HG03060 (cell line): ENCODE measurements at regions not wholly inside any gene's neighbourhood (a gene's known extent, or its start where the extent isn't known, plus 50 kb on each side); places are given as distances from the start of the nearest gene placed in this dataset.

Source experiments
- ATAC-seq: cut with Tn5 transposase; IDR thresholded peaks from one replicate; pipeline ENCODE4 v1.9.1; 2021; ENCODE audit warnings: low read depth, moderate number of reproducible peaks; ENCODE audit not compliant: unreplicated experiment

DNA sequence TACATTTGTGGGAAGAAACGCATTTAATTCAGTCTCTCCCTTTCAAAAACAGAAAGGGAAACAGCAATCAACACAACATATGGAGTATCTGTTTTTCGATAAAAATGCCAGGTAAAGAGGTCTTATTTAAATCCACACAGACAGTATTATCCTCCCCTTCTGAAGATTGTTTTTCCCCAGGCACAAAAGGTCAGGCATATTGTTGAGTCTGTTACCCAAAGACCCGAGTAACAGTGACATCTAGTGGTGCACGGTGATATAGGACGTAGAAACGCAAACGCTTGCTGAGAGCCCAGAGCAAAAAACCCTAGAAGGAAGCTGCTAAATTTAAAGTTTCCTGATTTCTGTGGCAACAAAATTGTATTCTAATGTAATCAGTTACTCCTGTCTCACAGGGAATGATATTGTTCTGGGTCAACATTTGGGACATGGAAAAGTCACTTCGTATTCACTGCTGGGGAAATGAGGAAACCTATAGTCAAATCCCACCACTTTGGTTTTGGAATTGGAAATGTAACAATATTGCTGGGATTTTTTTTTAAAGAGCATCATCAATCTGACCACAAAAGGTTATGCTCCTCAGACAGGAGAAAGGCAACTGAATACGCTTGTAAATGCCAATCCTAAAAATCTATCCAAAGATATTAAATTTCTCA, 312.7 kb upstream of the CCDC54 start:
- peak; percentile 85 for ATAC-seq

DNA sequence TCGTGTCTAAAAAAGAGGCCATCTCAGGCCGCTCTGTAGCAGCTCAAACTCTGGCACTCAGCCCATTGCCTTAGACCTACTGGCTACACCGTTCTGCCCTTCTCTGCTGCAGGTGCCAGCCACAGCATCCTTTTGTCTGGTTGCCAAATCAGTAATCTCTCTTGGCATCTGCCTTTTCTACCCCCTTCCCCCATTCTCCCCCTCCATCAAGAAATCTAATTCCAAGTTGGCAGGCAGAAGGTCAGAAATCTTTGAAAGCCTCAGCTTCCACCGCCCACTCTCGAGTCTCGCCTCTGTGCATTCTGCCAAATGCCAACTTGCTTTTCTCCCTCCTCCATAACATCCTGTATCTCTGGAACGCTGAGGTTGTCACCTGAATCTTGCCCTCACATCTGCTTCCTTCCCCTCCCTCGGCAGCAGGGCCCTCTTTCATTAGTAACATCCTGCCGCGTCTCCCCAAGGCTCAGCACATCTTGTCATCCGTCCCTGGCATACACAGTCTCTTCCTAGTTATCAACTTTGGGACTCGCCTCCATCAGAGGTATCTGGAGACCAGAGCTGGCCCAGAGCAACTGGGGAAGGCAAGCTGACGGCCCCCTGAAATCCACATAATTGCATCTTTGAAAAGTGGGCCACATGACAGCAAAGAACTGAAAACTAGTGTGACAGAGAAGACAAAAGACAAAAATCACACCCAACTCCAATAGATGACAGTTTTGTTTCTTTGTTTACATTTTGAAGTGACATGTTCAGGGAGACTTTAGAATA, 312.0 kb upstream of the CCDC54 start:
- ATAC-seq = no peak

- no peak for ATAC-seq
Observed at GRCh38 chr3:107067421-107067820, 309.8 kb upstream of the CCDC54 start.

- no peak for ATAC-seq
Observed at GRCh38 chr3:107068980-107069379, 308.3 kb upstream of the CCDC54 start.

DNA sequence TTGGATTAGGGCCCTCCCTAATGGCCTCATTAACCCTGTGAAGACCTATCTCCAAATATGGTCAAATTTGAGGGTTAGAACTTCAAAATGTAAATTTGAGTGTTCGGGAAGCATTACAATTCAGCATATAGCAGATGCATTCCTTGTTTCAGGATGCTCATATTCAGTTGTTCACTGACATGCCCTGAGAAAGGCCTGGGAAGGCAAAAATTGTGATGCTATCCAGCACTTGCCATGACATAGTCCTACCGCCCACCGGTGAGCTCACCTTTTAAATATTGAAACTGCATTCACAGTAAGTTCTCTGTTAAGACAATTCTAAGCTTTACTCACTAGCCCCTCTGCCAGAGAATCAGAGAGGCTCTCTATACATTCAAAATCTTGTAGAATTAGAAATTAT, 300.3 kb upstream of the CCDC54 start:
- no peak for ATAC-seq

DNA sequence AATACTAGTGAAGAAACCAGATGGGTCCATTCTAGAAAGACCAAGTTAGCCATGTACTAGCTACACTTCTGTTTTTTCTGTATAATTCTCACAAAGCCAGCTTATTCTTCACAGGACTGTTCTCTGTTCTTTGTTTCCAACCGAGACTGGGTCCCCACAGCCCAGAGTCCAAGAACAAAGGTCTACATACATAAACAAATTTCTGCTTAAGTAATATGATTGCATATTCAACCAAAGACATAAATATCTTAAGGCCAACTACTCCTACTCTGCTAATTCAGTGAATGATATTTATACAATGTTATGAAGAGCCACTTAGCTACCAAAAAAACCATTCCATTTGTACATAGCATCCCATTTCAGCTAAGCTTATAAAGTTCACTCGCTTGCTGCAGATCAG, 299.8 kb upstream of the CCDC54 start:
- ATAC-seq = no peak

- ATAC-seq = no peak
Observed at GRCh38 chr3:107082527-107082926, 294.7 kb upstream of the CCDC54 start.

- ATAC-seq = no peak
Observed at GRCh38 chr3:107085261-107085660, 292.0 kb upstream of the CCDC54 start.

- no peak for ATAC-seq
Observed at GRCh38 chr3:107092121-107092520, 285.1 kb upstream of the CCDC54 start.

DNA sequence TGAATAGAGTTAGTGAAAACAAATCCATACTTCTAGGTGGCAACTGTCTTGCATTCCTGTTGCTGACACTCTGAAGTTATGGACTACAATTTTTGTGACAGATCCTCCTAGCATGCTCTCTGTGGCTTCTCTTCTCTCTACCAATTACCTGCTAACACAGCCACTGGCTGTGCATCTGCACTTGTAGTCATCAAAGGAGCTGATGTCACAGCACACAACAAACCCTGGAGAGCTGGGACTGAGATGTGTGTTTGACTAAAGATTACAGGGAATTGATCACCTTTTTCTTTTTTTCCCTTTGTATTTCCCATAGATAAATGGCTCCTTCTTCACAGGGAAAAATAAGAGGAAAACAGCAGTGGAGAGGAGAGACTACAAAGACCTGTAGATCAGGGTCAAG, 278.4 kb upstream of the CCDC54 start:
- ATAC-seq = no peak

- no peak for ATAC-seq
Observed at GRCh38 chr3:107100137-107100536, 277.1 kb upstream of the CCDC54 start.

DNA sequence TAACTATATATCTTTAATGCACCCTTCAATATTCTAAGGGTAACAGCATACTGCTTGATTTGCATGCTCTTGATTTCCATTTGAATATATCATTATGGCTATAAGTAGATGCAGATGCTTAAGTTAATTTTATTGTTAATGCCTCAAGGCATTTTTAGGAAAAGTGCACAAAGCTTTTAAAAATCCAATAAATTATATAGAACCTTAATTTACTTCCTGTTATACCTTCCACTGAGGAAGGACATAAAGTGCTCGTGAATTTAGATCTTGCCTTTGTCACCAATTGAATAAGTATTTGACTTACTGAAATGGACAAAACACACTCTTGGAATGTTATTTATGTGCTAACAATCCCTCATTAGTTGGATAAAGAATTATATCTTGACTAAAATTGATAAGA, 276.7 kb upstream of the CCDC54 start:
- no peak for ATAC-seq

DNA sequence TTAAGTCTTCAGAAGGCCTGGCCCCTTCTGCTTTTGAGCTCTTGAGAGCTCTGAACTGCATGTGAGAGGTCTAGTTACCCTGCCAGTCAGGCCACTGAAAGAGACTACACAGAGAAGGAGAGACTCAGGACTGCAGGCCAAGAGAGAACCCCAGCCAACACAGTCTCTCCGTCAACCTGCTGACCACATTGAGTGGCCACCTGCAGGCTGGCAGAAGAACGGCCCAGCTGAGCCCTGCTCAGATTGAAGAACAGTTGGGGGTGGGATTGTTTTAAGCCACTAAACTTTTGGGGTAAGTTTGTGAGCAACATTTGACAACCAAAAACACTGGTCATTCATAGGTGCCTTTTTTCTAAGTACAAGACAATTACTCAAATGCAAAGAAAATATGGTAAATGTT, 273.5 kb upstream of the CCDC54 start:
- ATAC-seq = no peak

GRCh38 chr3:107106316-107106715, 270.9 kb upstream of the CCDC54 start:
- ATAC-seq = no peak

DNA sequence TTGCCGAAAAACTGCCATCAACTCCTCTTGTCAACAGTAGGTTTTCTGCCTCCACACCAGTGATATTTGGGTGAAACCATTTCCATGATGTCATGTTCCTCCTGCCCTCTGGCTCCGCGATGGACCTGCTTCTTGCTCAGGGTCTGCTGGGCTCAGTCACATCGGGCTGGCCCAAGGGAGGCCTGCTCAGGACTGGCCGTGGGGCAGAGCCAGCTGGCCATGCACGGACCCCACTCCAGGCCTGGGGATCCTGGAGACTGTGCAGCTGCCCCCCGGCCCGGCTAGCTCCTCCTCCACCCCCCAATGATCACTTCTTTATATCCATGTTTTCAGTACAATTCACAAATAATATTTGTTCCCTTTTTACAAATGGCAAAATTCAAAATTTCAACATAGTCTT, 270.3 kb upstream of the CCDC54 start:
- ATAC-seq = no peak

- ATAC-seq = no peak
Observed at GRCh38 chr3:107110596-107111305, 266.5 kb upstream of the CCDC54 start.

DNA sequence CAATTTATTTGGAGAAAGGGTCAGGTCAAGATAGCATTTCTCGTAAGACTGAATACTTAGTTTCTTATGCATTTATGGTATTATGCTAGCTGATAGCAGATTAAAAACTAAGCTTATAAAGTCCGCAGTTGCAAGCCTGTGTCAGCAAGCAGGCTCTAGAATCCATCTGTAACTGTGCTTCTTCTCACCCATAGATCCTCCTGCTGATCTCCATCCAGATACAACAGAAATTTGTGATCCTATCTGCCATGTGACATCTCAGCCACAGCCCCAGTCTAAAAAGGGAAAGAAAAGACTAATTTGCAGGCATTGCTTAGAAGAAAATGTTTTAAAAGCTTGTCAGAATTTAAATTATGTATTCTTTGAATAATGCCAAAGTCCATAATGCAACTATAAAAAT, 265.4 kb upstream of the CCDC54 start:
- ATAC-seq = no peak

- no peak for ATAC-seq
Observed at GRCh38 chr3:107112356-107112755, 264.9 kb upstream of the CCDC54 start.

DNA sequence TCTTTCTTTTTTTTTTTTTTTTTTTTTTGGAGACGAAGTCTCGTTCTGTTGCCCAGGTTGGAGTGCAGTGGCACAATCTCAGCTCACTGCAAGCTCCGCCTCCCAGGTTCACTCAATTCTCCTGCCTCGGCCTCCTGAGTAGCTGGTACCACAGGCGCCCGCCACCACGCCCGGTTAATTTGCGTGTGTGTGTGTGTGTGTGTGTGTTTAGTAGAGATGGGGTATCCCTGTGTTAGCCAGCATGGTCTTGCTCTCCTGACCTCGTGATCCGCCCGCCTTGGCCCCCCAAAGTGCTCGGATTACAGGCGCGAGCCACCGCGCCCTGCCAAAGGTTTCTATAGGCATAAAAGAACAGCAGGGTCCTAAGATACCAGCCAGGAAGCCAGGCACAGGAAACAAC, 261.0 kb upstream of the CCDC54 start:
- ATAC-seq = no peak

GRCh38 chr3:107117156-107117555, 260.1 kb upstream of the CCDC54 start:
- ATAC-seq = no peak

- ATAC-seq = no peak
Observed at GRCh38 chr3:107117922-107118536, 259.2 kb upstream of the CCDC54 start.
